ENCODE measurements at regions not wholly inside any gene's neighbourhood (a gene's known extent, or its start where the extent isn't known, plus 50 kb on each side); places are given as distances from the start of the nearest gene placed in this dataset.
"Not testable (repeated sequence)": the region's sequence is repeated elsewhere in the genome, so short reads cannot be mapped to it uniquely, and the experiment has no call there.

GRCh38 chr1:228668553-228669241 is 66.6 kb upstream of the RHOU start:
- DNase-seq: no peak

GRCh38 chr1:228669242-228669585 is 66.1 kb upstream of the RHOU start:
- DNase-seq: no peak

GRCh38 chr1:228681076-228681565 is 54.2 kb upstream of the RHOU start:
- DNase-seq: not testable (repeated sequence)

GRCh38 chr1:228683428-228683827 is 51.9 kb upstream of the RHOU start:
- no peak for DNase-seq

GRCh38 chr1:228684607-228685006 is 50.7 kb upstream of the RHOU start:
- DNase-seq: no peak

GRCh38 chr1:228685081-228685660 is 50.1 kb upstream of the RHOU start:
- DNase-seq: no peak
